H1 (cell line): ENCODE measurements at regions not wholly inside any gene's neighbourhood (a gene's known extent, or its start where the extent isn't known, plus 50 kb on each side); places are given as distances from the start of the nearest gene placed in this dataset.

Experiments used
- CTCF ChIA-PET: fragments of 300-600 bp; sonication (Branson Sonifier 250); formaldehyde crosslinking; loops from one replicate; lab custom pipeline; 2021; ENCODE audit not compliant: partially characterized antibody; lab: Charles Lee
- POLR2A ChIA-PET: fragments of 300-600 bp; sonication (Branson Sonifier 250); formaldehyde crosslinking; loops from one replicate; lab custom pipeline; 2021; ENCODE audit warnings: inconsistent platforms; ENCODE audit not compliant: partially characterized antibody; lab: Charles Lee
- DNase-seq, 2 experiments: peaks; one replicate each; pipeline versions ENCODE4 v3.0.0 to v3.0.0-alpha.2; 2010 to 2022; ENCODE audit warnings: low spot score in 2 of 2, low read depth in 1 of 2, mixed read lengths in 1 of 2
- FAIRE-seq: peaks from 2 replicates; lab custom pipeline; 2011; peaks lifted over from hg19 to GRCh38; lab: Jason Lieb, UNC
- H2AFZ ChIP-seq: 2 replicates; pipeline ENCODE4 v1.8.1; 2012; ENCODE audit warnings: low read length, inconsistent platforms
- H2AK5ac ChIP-seq: 2 replicates; pipeline ENCODE4 v1.6.1; 2013; ENCODE audit warnings: low read depth, low read length
- H2BK120ac ChIP-seq: replicated peaks from 2 replicates; pipeline ENCODE3; 2013; ENCODE audit warnings: low read depth, low read length, inconsistent platforms
- H2BK12ac ChIP-seq: 2 replicates; pipeline ENCODE4 v1.6.1; 2013; ENCODE audit warnings: low read depth, low read length
- H2BK15ac ChIP-seq: 2 replicates; pipeline ENCODE4 v1.6.1; 2013; ENCODE audit warnings: low read length
- H2BK20ac ChIP-seq: 2 replicates; pipeline ENCODE4 v1.6.1; 2013; ENCODE audit warnings: low read length
- H2BK5ac ChIP-seq: 2 replicates; pipeline ENCODE4 v1.6.1; 2013; ENCODE audit warnings: low read depth, low read length
- H3K14ac ChIP-seq: 2 replicates; pipeline ENCODE4 v1.6.1; 2013; ENCODE audit warnings: inconsistent platforms; ENCODE audit not compliant: insufficient read length
- H3K18ac ChIP-seq: 2 replicates; pipeline ENCODE4 v1.6.1; 2013; ENCODE audit warnings: low read length; ENCODE audit errors: extremely low read depth
- H3K23ac ChIP-seq: 2 replicates; pipeline ENCODE4 v1.6.1; 2013; ENCODE audit warnings: inconsistent platforms; ENCODE audit not compliant: insufficient read length
- H3K23me2 ChIP-seq: 2 replicates; pipeline ENCODE4 v1.6.1; 2013; ENCODE audit warnings: low read depth, low read length
- H3K27ac ChIP-seq: 2 replicates; pipeline ENCODE4 v1.6.1; 2011; ENCODE audit warnings: low read depth, low read length, inconsistent platforms
- H3K27me3 ChIP-seq, 4 experiments: replicated peaks in 1 of 4; 1 replicate in 1 of 4; 2 replicates in 3 of 4; pipeline versions ENCODE4 v1.6.1 to v1.8.1; 2011 to 2013; ENCODE audit warnings: low read length in 3 of 4, mild to moderate bottlenecking in 3 of 4, inconsistent platforms in 2 of 4, mixed read lengths in 2 of 4, moderate library complexity in 1 of 4; ENCODE audit not compliant: control insufficient read depth in 3 of 4, insufficient read depth in 3 of 4; ENCODE audit errors: extremely low read depth in 1 of 4
- H3K36me3 ChIP-seq, 4 experiments: 2 replicates each; pipeline versions ENCODE4 v1.6.1 to v1.8.1; 2011 to 2013; ENCODE audit warnings: mild to moderate bottlenecking in 4 of 4, low read length in 3 of 4, moderate library complexity in 2 of 4, control low read depth in 1 of 4, inconsistent platforms in 1 of 4; ENCODE audit not compliant: insufficient read depth in 4 of 4, control insufficient read depth in 2 of 4
- H3K4ac ChIP-seq: replicated peaks from 2 replicates; pipeline ENCODE3; 2013; ENCODE audit warnings: low read length, low read depth, mixed read lengths, inconsistent platforms; ENCODE audit not compliant: insufficient read length
- H3K4me1 ChIP-seq, 4 experiments: replicated peaks in 1 of 4; 1 replicate in 1 of 4; 2 replicates in 3 of 4; pipeline versions ENCODE4 v1.6.1 to v1.8.1; 2011 to 2013; ENCODE audit warnings: low read length in 3 of 4, inconsistent platforms in 2 of 4, mixed read lengths in 1 of 4; ENCODE audit not compliant: insufficient read depth in 4 of 4, control insufficient read depth in 3 of 4
- H3K4me2 ChIP-seq, 2 experiments: 2 replicates each; pipeline versions ENCODE4 v1.6.1 to v1.8.1; 2011 to 2013; ENCODE audit warnings: low read depth in 2 of 2, low read length in 2 of 2, control low read depth in 1 of 2, inconsistent platforms in 1 of 2, mild to moderate bottlenecking in 1 of 2; ENCODE audit not compliant: insufficient read depth in 1 of 2
- H3K4me3 ChIP-seq, 4 experiments: fragments of 200-600, 300-600 bp in 1 of 4; sonication (generic), shearing (Covaris generic), sonication (Bioruptor Twin) in 1 of 4; 2 replicates each; pipeline versions ENCODE4 v1.5.1 to v1.8.1; 2011 to 2016; ENCODE audit warnings: low read length in 4 of 4, low read depth in 3 of 4, control low read depth in 2 of 4, inconsistent platforms in 2 of 4, mild to moderate bottlenecking in 2 of 4, mixed read lengths in 1 of 4, moderate library complexity in 1 of 4; ENCODE audit not compliant: insufficient read depth in 2 of 4; ENCODE audit errors: extremely low read depth in 1 of 4
- H3K56ac ChIP-seq: replicated peaks from 2 replicates; pipeline ENCODE3; 2013; ENCODE audit warnings: low read depth, mild to moderate bottlenecking, mixed read lengths, low read length, inconsistent platforms; ENCODE audit not compliant: insufficient read length
- H3K79me1 ChIP-seq: 2 replicates; pipeline ENCODE4 v1.6.1; 2013; ENCODE audit warnings: low read depth, low read length, control low read depth
- H3K79me2 ChIP-seq, 2 experiments: 2 replicates each; pipeline versions ENCODE4 v1.6.1 to v1.8.1; 2012 to 2013; ENCODE audit warnings: low read length in 2 of 2, mild to moderate bottlenecking in 2 of 2, inconsistent platforms in 1 of 2; ENCODE audit not compliant: insufficient read depth in 2 of 2, control insufficient read depth in 1 of 2
- H3K9ac ChIP-seq, 4 experiments: replicated peaks in 1 of 4; 1 replicate in 1 of 4; 2 replicates in 3 of 4; pipeline versions ENCODE4 v1.6.1 to v1.8.1; 2011 to 2013; ENCODE audit warnings: low read depth in 3 of 4, low read length in 3 of 4, control low read depth in 2 of 4, mild to moderate bottlenecking in 2 of 4, moderate library complexity in 2 of 4, inconsistent platforms in 1 of 4; ENCODE audit errors: extremely low read depth in 1 of 4
- H3K9me3 ChIP-seq, 2 experiments: 2 replicates each; pipeline versions ENCODE4 v1.6.1 to v1.8.1; 2012 to 2013; ENCODE audit warnings: mild to moderate bottlenecking in 2 of 2, moderate library complexity in 2 of 2, control low read depth in 1 of 2, inconsistent platforms in 1 of 2, low read depth in 1 of 2, low read length in 1 of 2, mixed read lengths in 1 of 2; ENCODE audit not compliant: insufficient read depth in 2 of 2
- H4K20me1 ChIP-seq, 2 experiments: replicated peaks in 1 of 2; 2 replicates each; pipeline versions ENCODE3 to v1.8.1; 2011 to 2013; ENCODE audit warnings: inconsistent platforms in 2 of 2, low read length in 2 of 2, mild to moderate bottlenecking in 1 of 2; ENCODE audit not compliant: insufficient read depth in 2 of 2, control insufficient read depth in 1 of 2
- H4K5ac ChIP-seq: 2 replicates; pipeline ENCODE4 v1.6.1; 2013; ENCODE audit warnings: low read length, low read depth, mixed read lengths, inconsistent platforms; ENCODE audit not compliant: insufficient read length
- H4K8ac ChIP-seq: 2 replicates; pipeline ENCODE4 v1.8.0; 2013; ENCODE audit warnings: mild to moderate bottlenecking, moderate library complexity, low read length, inconsistent platforms; ENCODE audit not compliant: insufficient read depth; ENCODE audit errors: extremely low read depth
- H4K91ac ChIP-seq: replicated peaks from 2 replicates; pipeline ENCODE3; 2013; ENCODE audit warnings: low read length, mixed read lengths, inconsistent platforms; ENCODE audit not compliant: insufficient read length
- BCL11A ChIP-seq, 2 experiments: IDR thresholded peaks; one replicate each; pipeline ENCODE4 v1.6.1; 2011; ENCODE audit warnings: low read depth in 2 of 2, low read length in 2 of 2, mild to moderate bottlenecking in 2 of 2
- HDAC6 ChIP-seq: IDR thresholded peaks from one replicate; pipeline ENCODE4 v1.7.1; 2012; ENCODE audit warnings: low read depth, mild to moderate bottlenecking, inconsistent platforms, low read length, moderate library complexity
- JUND ChIP-seq: IDR thresholded peaks from 2 replicates; pipeline ENCODE4 v1.6.1; 2011; ENCODE audit warnings: mild to moderate bottlenecking, improper control_type of control experiment, low read length
- MAX ChIP-seq: IDR thresholded peaks from 2 replicates; pipeline ENCODE4 v1.6.1; 2012; ENCODE audit warnings: inconsistent platforms
- SIRT6 ChIP-seq: IDR thresholded peaks from one replicate; pipeline ENCODE4 v1.7.1; 2012; ENCODE audit warnings: low read length, inconsistent platforms
- TCF12 ChIP-seq: IDR thresholded peaks from 2 replicates; pipeline ENCODE4 v1.6.1; 2011; ENCODE audit warnings: low read depth, mild to moderate bottlenecking, low read length
- WGBS, 2 experiments: shearing (Covaris generic) in 1 of 2; methylation state at CpG; one replicate each; pipeline versions ENCODE4 v1.1.6 to v1.1.7; 2013 to 2015; ENCODE audit warnings: low lambda C conversion rate in 2 of 2, mixed read lengths in 2 of 2, inconsistent platforms in 1 of 2, low coverage in 1 of 2, missing lambda C conversion rate in 1 of 2; ENCODE audit not compliant: insufficient replicate concordance in 2 of 2, insufficient coverage in 1 of 2, insufficient read length in 1 of 2; ENCODE audit errors: extremely low coverage in 1 of 2, missing lambda C conversion rate in 1 of 2; 5-methylcytosine and 5-hydroxymethylcytosine counted together

DNA sequence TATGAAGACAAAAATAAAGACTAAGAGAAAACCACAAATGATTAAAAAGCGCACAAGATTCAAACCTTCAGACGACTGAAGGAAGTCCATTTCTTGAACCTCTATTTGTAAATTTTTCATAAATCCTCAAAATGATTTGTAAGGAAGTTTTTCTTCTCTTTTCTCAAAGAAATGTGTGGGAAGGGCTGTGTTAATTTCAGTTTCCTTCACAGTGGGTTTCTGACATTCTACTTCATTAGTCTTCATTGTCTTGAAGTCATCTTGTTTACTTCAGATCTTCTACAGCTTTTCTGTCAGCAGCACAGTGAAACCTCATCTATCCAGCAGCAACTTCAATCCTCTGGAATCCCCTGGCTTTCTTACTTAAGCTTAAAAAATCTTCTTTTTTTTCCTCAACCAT is 87.6 kb upstream of the MYLIP start (continued):
- TF ChIP-seq HDAC6 = no peak

DNA sequence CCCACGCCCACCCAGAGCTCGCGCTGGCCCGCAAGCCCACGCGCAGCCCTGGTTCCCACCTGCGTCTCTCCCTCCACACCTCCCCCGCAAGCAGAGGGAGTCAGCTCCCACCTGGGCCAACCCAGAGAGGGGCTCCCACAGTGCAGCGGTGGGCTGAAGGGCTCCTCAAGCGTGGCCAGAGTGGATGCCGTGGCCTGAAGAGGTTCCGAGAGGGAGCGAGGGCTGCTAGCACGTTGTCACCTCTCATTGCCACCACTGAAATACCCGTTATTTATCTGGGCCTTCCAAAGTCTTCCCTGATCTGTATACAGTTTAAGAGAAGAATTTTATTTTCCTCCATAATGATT is 88.3 kb upstream of the MYLIP start:
- DNase-seq (no peak), FAIRE-seq (no peak)
- 90% methylated on average over 8 of the region's 15 CpGs; no CpG with 5 or more reads in 1 of the 2 experiments for WGBS, 2 experiments
- no peaks in the 10 kb centered on the region for H3K23me2 ChIP-seq
- no peak overlapping the region for H2BK120ac ChIP-seq
- H3K36me3 ChIP-seq = peaks cover 0 to 6% (median 0%) of the 10 kb centered on the region in 4 experiments; a peak in 1 of 8 replicates
- H2AK5ac ChIP-seq = no peak overlapping the region
- no peaks in the 10 kb centered on the region for H3K4me1 ChIP-seq
- CTCF ChIA-PET = no interaction called here
- no peak overlapping the region for H3K4ac ChIP-seq
- no peak overlapping the region for H3K27ac ChIP-seq
- H4K91ac ChIP-seq = no peak overlapping the region
- H2BK5ac ChIP-seq = no peak overlapping the region
- no peak overlapping the region for H2BK12ac ChIP-seq
- no peak overlapping the region for H4K5ac ChIP-seq
- TF ChIP-seq TCF12 = no peak
- no peak for TF ChIP-seq JUND
- TF ChIP-seq SIRT6 = no peak
- no peak for TF ChIP-seq MAX
- TF ChIP-seq BCL11A (IDR thresholded peaks at IDR 0.05; ENCODE audit: low read depth in 2 of 2, low read length in 2 of 2) = no peak
- TF ChIP-seq, all 59 proteins: peak for 0
- Histone ChIP-seq H3K14ac (no peak overlapping the region), H4K20me1 (no peaks in the 10 kb centered on the region), H3K79me1 (no peaks in the 10 kb centered on the region), H2BK15ac (no peak overlapping the region), H4K8ac (no peak overlapping the region), H2AFZ (no peak overlapping the region), H3K79me2 (no peaks in the 10 kb centered on the region), H3K4me2 (no peak overlapping the region), H2BK20ac (no peak overlapping the region), H3K56ac (no peak overlapping the region), H3K23ac (no peak overlapping the region), H3K18ac (no peak overlapping the region), H3K9me3 (peaks cover 17 to 24% of the 10 kb centered on the region in 2 experiments; a peak in 3 of 4 replicates), H3K9ac (no peak overlapping the region), H3K27me3 (no peaks in the 10 kb centered on the region), H3K4me3 (no peak overlapping the region)
- POLR2A ChIA-PET = no interaction called here
